Fibroblast of villous mesenchyme (primary cell): ENCODE measurements at regions not wholly inside any gene's neighbourhood (a gene's known extent, or its start where the extent isn't known, plus 50 kb on each side); places are given as distances from the start of the nearest gene placed in this dataset.

Source experiments
- DNase-seq: peaks from one replicate; pipeline ENCODE4 v3.0.0-alpha.2; 2010; ENCODE audit warnings: low read depth
- H3K4me3 ChIP-seq: 2 replicates; pipeline ENCODE4 v1.5.1; 2011; ENCODE audit warnings: low read depth, mild to moderate bottlenecking, low read length
- TF ChIP-seq, protein P1 (sequence below): IDR thresholded peaks from 2 replicates; pipeline ENCODE4 v1.5.1; 2012; ENCODE audit warnings: low read depth, mild to moderate bottlenecking, low read length; ENCODE audit not compliant: insufficient read depth

DNA sequence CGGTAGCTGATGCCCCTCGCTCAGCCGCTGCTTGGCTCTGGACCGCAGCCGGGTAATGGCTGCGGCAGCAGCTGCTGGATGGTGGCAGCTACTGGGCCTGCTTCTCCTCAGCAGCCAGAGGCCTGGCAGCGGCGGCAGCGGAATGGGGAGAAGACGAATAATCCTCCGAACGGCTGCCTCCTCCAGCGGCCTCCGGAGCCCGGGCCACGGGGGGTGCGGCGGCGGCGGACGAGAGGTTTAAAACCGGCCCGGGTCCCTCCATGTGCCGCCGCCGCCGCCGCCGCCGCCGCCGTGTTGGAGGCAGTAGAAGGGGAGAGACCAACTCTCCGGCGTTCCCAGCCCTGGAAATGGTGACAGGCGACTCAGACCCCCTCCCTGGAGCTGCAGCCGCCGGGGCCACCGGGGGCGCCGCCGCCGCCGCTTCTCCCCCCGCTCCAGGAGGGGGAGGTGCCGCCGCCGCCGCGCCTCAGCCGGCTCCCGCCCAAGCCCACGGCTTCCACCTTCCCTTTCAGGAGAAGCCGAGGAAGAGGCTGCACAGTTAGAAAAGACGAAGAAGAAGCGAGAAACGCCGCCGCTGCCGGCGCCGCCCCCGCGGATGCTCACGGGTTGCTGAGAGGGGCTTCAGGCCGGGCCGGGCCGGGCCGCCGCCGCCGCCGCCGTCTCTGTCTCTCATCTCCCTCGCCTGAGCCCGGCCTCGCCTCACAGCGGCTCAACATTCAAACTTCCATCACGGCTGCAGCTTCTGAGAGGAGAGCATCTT lies 118.4 kb upstream of the PRSS3 start:
- DNase-seq, result no peak
- H3K4me3 ChIP-seq, result peak overlapping the region; percentile 50
- TF ChIP-seq, protein P1, sequence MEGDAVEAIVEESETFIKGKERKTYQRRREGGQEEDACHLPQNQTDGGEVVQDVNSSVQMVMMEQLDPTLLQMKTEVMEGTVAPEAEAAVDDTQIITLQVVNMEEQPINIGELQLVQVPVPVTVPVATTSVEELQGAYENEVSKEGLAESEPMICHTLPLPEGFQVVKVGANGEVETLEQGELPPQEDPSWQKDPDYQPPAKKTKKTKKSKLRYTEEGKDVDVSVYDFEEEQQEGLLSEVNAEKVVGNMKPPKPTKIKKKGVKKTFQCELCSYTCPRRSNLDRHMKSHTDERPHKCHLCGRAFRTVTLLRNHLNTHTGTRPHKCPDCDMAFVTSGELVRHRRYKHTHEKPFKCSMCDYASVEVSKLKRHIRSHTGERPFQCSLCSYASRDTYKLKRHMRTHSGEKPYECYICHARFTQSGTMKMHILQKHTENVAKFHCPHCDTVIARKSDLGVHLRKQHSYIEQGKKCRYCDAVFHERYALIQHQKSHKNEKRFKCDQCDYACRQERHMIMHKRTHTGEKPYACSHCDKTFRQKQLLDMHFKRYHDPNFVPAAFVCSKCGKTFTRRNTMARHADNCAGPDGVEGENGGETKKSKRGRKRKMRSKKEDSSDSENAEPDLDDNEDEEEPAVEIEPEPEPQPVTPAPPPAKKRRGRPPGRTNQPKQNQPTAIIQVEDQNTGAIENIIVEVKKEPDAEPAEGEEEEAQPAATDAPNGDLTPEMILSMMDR, result no peak

DNA sequence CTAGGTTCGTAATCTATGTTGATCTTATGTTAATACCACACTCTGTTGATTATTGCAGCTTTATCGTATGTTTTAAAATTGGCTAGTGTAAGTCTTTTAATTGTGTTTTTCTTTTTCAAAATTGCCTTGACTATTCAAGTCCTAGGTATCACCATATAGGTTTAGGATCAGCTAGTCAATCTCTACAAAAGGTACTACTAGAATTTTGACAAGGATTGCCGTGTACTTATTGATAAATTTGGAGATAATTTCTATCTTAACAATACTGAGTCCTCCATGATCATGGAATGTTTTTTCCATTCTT lies 117.9 kb upstream of the PRSS3 start:
- TF ChIP-seq, protein P1, result no peak
- DNase-seq, result no peak
- H3K4me3 ChIP-seq, result no peak overlapping the region

DNA sequence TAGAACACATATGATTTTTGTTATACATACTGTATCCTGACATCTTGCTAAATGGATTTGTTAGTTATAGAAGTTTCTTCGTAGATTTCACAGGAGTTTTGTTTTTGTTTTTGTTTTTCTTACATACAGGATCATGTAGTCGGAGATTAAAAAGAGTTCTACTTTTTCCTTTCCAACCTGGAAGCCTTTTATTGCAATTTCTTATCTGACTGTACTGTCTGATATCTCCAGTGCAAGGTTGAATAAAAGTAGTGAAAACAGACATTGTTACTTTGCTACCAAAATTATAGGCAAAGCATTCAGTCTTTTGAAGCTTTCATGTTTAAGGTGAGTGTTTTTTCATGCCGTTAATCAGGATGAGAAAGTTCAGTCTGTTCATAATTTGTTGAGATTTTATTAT lies 117.4 kb upstream of the PRSS3 start:
- TF ChIP-seq, protein P1, result no peak
- no peak overlapping the region for H3K4me3 ChIP-seq
- no peak for DNase-seq

DNA sequence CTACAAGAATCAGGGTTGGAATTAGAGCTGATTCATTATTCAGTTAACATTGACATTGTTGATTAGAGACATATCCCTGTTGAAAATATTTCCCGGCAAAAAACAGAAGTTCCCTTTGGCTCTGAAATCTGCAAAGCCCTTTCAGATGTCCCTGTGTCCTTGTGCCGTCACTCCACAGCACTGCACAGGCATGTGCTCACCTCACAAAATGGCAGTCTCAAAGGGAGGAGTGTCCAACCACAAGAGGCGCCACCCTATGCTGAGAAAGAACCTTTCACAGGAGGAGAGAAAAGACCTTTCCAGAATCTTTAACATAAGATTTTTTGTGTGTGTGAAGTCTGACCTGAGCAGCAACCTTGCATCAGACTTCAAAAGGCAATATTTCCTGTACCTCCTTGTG lies 112.8 kb upstream of the PRSS3 start:
- no peak for DNase-seq
- H3K4me3 ChIP-seq, result no peak overlapping the region

DNA sequence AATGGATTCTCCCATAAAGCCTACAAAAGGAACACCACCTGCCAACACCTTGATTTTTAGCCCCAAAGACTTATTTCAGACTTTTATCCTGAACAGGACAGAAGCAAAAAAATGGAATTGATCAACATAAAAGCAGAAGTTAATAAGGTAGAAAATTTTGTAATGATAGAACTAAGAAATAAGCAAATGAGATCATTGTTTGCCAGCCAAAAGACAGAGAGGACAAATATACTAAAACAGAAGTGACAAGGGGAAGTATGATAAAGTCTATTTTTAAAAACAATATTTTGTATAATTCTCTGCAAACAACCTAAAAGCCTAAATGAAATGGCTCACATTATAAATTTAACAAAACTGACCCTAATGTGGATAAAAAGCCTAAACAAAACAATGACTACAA lies 110.5 kb upstream of the PRSS3 start:
- H3K4me3 ChIP-seq, result no peak overlapping the region
- no peak for DNase-seq
- TF ChIP-seq, protein P1, result no peak

More for the DNA sequence above, 112.8 kb upstream of the PRSS3 start:
- TF ChIP-seq, protein P1, result no peak

DNA sequence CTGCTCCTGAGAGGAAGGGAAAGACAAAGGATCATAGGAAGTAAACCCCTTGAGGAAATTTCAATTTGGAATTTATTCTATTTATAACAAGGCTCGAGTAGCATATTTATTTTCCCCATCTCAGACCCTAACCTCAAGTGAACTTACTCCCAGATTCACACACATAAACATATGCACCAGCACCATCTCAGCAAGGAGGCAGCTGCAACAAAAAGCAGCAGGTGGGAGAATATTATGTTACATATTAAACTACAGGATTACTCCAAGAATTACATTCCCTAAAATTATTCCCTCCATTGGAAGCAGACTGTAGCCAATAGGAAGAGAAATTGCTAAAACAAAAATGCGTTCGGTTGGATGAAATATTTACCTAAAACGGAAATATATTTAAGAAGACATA lies 108.4 kb upstream of the PRSS3 start:
- no peak for DNase-seq
- H3K4me3 ChIP-seq, result no peak overlapping the region
- TF ChIP-seq, protein P1, result no peak

DNA sequence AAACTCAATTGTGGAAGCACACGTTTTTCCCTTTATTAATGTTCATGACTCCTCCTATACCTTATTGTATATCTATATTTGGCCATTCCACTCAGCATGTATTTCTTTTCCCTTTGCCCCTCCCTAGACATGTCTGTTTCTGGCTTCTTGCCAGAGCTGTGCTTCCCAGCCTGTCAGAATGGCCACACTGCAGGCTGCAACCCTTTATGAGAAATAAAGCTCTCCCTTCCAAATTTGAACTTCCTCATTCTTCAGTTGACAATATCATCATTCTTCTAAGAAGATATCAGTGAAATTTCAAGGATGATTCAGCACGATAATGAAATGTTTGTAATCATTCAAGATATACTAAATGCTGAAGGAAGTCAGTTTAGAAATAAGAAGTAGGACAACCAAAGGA lies 107.6 kb upstream of the PRSS3 start:
- no peak for DNase-seq
- no peak overlapping the region for H3K4me3 ChIP-seq
- TF ChIP-seq, protein P1, result no peak
